PC-3 (cell line): ENCODE measurements at regions not wholly inside any gene's neighbourhood (a gene's known extent, or its start where the extent isn't known, plus 50 kb on each side); places are given as distances from the start of the nearest gene placed in this dataset.

Experiments used
- CTCF ChIP-seq: fragments of 300-600 bp; sonication (generic); conservative IDR thresholded peaks from 2 replicates; pipeline ENCODE4 v1.5.1; 2017; ENCODE audit warnings: antibody characterized with exemption, low read depth, mild to moderate bottlenecking, low read length
- EZH2 ChIP-seq: fragments of 300-600 bp; sonication (generic); IDR thresholded peaks from one replicate; pipeline ENCODE4 v1.6.1; 2017; ENCODE audit warnings: antibody characterized with exemption, mild to moderate bottlenecking, low read length; ENCODE audit not compliant: unreplicated experiment
- EZH2phosphoT487 ChIP-seq: fragments of 300-600 bp; sonication (generic); IDR thresholded peaks from 2 replicates; pipeline ENCODE4 v1.6.1; 2018; ENCODE audit warnings: mild to moderate bottlenecking, antibody characterized with exemption, low read length, borderline replicate concordance

- TF ChIP-seq CTCF (no peak), EZH2 (no peak), EZH2phosphoT487 (no peak)
These were observed 521.9 kb downstream of the TLE4 start for GRCh38 chr9:80093695-80094094.
